Mesendoderm (in vitro differentiated cells): ENCODE measurements at regions not wholly inside any gene's neighbourhood (a gene's known extent, or its start where the extent isn't known, plus 50 kb on each side); places are given as distances from the start of the nearest gene placed in this dataset.
A peak's percentile ranks its signal among the peaks of the same experiment; 100 is the strongest.
"Not testable (repeated sequence)": the region's sequence is repeated elsewhere in the genome, so short reads cannot be mapped to it uniquely, and the experiment has no call there.

Experiments used
- DNase-seq: peaks from one replicate; pipeline ENCODE4 v3.0.0; 2013
- H2AK5ac ChIP-seq: 2 replicates; pipeline ENCODE4 v1.6.1; 2013; ENCODE audit warnings: low read length, inconsistent platforms
- H2BK120ac ChIP-seq: 2 replicates; pipeline ENCODE4 v1.6.1; 2013; ENCODE audit warnings: low read depth, mild to moderate bottlenecking, low read length, moderate library complexity, mixed read lengths
- H2BK15ac ChIP-seq: replicated peaks from 2 replicates; pipeline ENCODE4 v1.6.1; 2013; ENCODE audit warnings: low read depth, mild to moderate bottlenecking, moderate library complexity
- H2BK5ac ChIP-seq: 2 replicates; pipeline ENCODE4 v1.6.1; 2013; ENCODE audit warnings: low read length, inconsistent platforms
- H3K18ac ChIP-seq: 2 replicates; pipeline ENCODE4 v1.6.1; 2013; ENCODE audit warnings: mild to moderate bottlenecking, low read length, mixed read lengths
- H3K23ac ChIP-seq: one replicate; pipeline ENCODE4 v1.6.1; 2013; ENCODE audit warnings: low read length
- H3K27ac ChIP-seq: 2 replicates; pipeline ENCODE4 v1.5.1; 2013; ENCODE audit warnings: low read depth, mild to moderate bottlenecking, inconsistent platforms, low read length, moderate library complexity
- H3K27me3 ChIP-seq: 2 replicates; pipeline ENCODE4 v1.6.1; 2013; ENCODE audit warnings: low read length, control low read depth, mild to moderate bottlenecking, inconsistent platforms; ENCODE audit not compliant: insufficient read depth, poor library complexity
- H3K36me3 ChIP-seq: 2 replicates; pipeline ENCODE4 v1.6.1; 2013; ENCODE audit warnings: low read length, inconsistent platforms; ENCODE audit not compliant: control insufficient read depth, insufficient read depth
- H3K4ac ChIP-seq: one replicate; pipeline ENCODE4 v1.6.1; 2013; ENCODE audit warnings: low read depth, mild to moderate bottlenecking, low read length, moderate library complexity
- H3K4me1 ChIP-seq: 2 replicates; pipeline ENCODE4 v1.6.1; 2013; ENCODE audit warnings: low read depth, low read length, inconsistent platforms; ENCODE audit not compliant: control insufficient read depth
- H3K4me2 ChIP-seq: 2 replicates; pipeline ENCODE4 v1.6.1; 2013; ENCODE audit warnings: low read length
- H3K4me3 ChIP-seq: 2 replicates; pipeline ENCODE4 v1.5.1; 2013; ENCODE audit warnings: mild to moderate bottlenecking, low read length
- H3K56ac ChIP-seq: one replicate; pipeline ENCODE4 v1.6.1; 2013; ENCODE audit warnings: low read length
- H3K79me1 ChIP-seq: 2 replicates; pipeline ENCODE4 v1.6.1; 2013; ENCODE audit warnings: low read length, inconsistent platforms
- H3K79me2 ChIP-seq: 2 replicates; pipeline ENCODE4 v1.6.1; 2013; ENCODE audit warnings: mild to moderate bottlenecking, low read length; ENCODE audit not compliant: control insufficient read depth, insufficient read depth
- H3K9ac ChIP-seq: 2 replicates; pipeline ENCODE4 v1.6.1; 2013; ENCODE audit warnings: low read length, inconsistent platforms
- H4K5ac ChIP-seq: one replicate; pipeline ENCODE4 v1.6.1; 2013; ENCODE audit warnings: low read length
- H4K8ac ChIP-seq: one replicate; pipeline ENCODE4 v1.6.1; 2013; ENCODE audit warnings: low read depth, mild to moderate bottlenecking, control low read depth, low read length, moderate library complexity
- WGBS: extraction: QIAGEN DNeasy Blood & Tissue Kit; methylation state at CpG from one replicate; pipeline ENCODE4 v1.1.7; 2013; ENCODE audit warnings: low lambda C conversion rate, missing lambda C conversion rate; ENCODE audit not compliant: insufficient coverage; ENCODE audit errors: extremely low coverage; 5-methylcytosine and 5-hydroxymethylcytosine counted together

- Histone ChIP-seq H3K27ac (no peak overlapping the region), H2BK120ac (no peak overlapping the region), H3K27me3 (no peaks in the 10 kb centered on the region), H2BK15ac (no peak overlapping the region), H3K4me2 (no peak overlapping the region), H3K36me3 (no peaks in the 10 kb centered on the region), H3K79me1 (no peaks in the 10 kb centered on the region), H4K8ac (no peak overlapping the region), H2AK5ac (no peak overlapping the region), H4K5ac (no peak overlapping the region), H3K4me3 (no peak overlapping the region), H2BK5ac (no peak overlapping the region), H3K18ac (no peak overlapping the region), H3K4ac (no peak overlapping the region), H3K56ac (no peak overlapping the region), H3K79me2 (no peaks in the 10 kb centered on the region), H3K4me1 (no peaks in the 10 kb centered on the region), H3K9ac (no peak overlapping the region), H3K23ac (no peak overlapping the region)
- no peak for DNase-seq
- no CpG with 5 or more reads among the region's 2 CpGs for WGBS
Measured at GRCh38 chr1:172724765-172725613, 66.1 kb downstream of the FASLG start.

- H3K27me3 ChIP-seq, result no peaks in the 10 kb centered on the region
- no CpG with 5 or more reads among the region's 2 CpGs for WGBS
- no peak overlapping the region for H3K9ac ChIP-seq
- no peak overlapping the region for H2BK15ac ChIP-seq
- no peak overlapping the region for H2BK120ac ChIP-seq
- no peak for DNase-seq
- H4K5ac ChIP-seq, result no peak overlapping the region
- no peak overlapping the region for H3K56ac ChIP-seq
- no peaks in the 10 kb centered on the region for H3K79me1 ChIP-seq
- H2AK5ac ChIP-seq, result no peak overlapping the region
- no peak overlapping the region for H3K18ac ChIP-seq
- H3K36me3 ChIP-seq, result no peaks in the 10 kb centered on the region
- H4K8ac ChIP-seq, result no peak overlapping the region
- H2BK5ac ChIP-seq, result no peak overlapping the region
- no peak overlapping the region for H3K27ac ChIP-seq
- no peak overlapping the region for H3K23ac ChIP-seq
- no peaks in the 10 kb centered on the region for H3K4me1 ChIP-seq
- H3K4ac ChIP-seq, result no peak overlapping the region
- H3K4me3 ChIP-seq, result no peak overlapping the region
- H3K79me2 ChIP-seq, result no peaks in the 10 kb centered on the region
- no peak overlapping the region for H3K4me2 ChIP-seq
Measured at GRCh38 chr1:172726740-172727139, 67.8 kb downstream of the FASLG start.

GRCh38 chr1:172727275-172727857 lies 68.5 kb downstream of the FASLG start:
- no peaks in the 10 kb centered on the region for H3K27me3 ChIP-seq
- no CpG with 5 or more reads among the region's 7 CpGs for WGBS

GRCh38 chr1:172727956-172728603 lies 69.2 kb downstream of the FASLG start:
- DNase-seq, result peak; percentile 92
- no CpG with 5 or more reads among the region's 1 CpG for WGBS
- H3K4me1 ChIP-seq, result no peaks in the 10 kb centered on the region

More at GRCh38 chr1:172727275-172727857, 68.5 kb downstream of the FASLG start:
- no peak overlapping the region for H3K56ac ChIP-seq
- H4K8ac ChIP-seq, result no peak overlapping the region
- no peaks in the 10 kb centered on the region for H3K79me1 ChIP-seq
- H3K79me2 ChIP-seq, result no peaks in the 10 kb centered on the region
- no peaks in the 10 kb centered on the region for H3K4me1 ChIP-seq
- H2BK15ac ChIP-seq, result no peak overlapping the region
- no peak overlapping the region for H3K18ac ChIP-seq
- no peak overlapping the region for H3K4me3 ChIP-seq
- no peaks in the 10 kb centered on the region for H3K36me3 ChIP-seq
- H2BK5ac ChIP-seq, result no peak overlapping the region
- no peak for DNase-seq
- no peak overlapping the region for H2AK5ac ChIP-seq
- no peak overlapping the region for H3K27ac ChIP-seq
- H3K4me2 ChIP-seq, result no peak overlapping the region
- no peak overlapping the region for H4K5ac ChIP-seq
- no peak overlapping the region for H3K9ac ChIP-seq
- no peak overlapping the region for H3K4ac ChIP-seq
- H2BK120ac ChIP-seq, result no peak overlapping the region
- H3K23ac ChIP-seq, result no peak overlapping the region

GRCh38 chr1:172728705-172729104 lies 69.8 kb downstream of the FASLG start:
- not testable (repeated sequence) for H3K27me3 ChIP-seq, H2BK15ac ChIP-seq, H2AK5ac ChIP-seq, H3K4me1 ChIP-seq, H3K56ac ChIP-seq, H2BK5ac ChIP-seq, H3K18ac ChIP-seq, H4K5ac ChIP-seq, H3K4me3 ChIP-seq, H3K23ac ChIP-seq, H3K4ac ChIP-seq, H3K4me2 ChIP-seq, H3K9ac ChIP-seq, H3K79me1 ChIP-seq, H3K36me3 ChIP-seq, H3K79me2 ChIP-seq, H2BK120ac ChIP-seq, DNase-seq, H3K27ac ChIP-seq
- WGBS, result no CpG with 5 or more reads among the region's 1 CpG
- peak overlapping the region; percentile 17 for H4K8ac ChIP-seq

More at GRCh38 chr1:172727956-172728603, 69.2 kb downstream of the FASLG start:
- Histone ChIP-seq H3K9ac (no peak overlapping the region), H4K5ac (peak overlapping the region; percentile 49), H3K4me2 (no peak overlapping the region), H3K56ac (no peak overlapping the region), H2BK5ac (no peak overlapping the region), H3K79me2 (no peaks in the 10 kb centered on the region), H2BK15ac (no peak overlapping the region), H3K4me3 (no peak overlapping the region), H3K79me1 (no peaks in the 10 kb centered on the region), H3K4ac (no peak overlapping the region), H3K23ac (no peak overlapping the region), H3K27ac (no peak overlapping the region), H2BK120ac (no peak overlapping the region), H4K8ac (peak overlapping the region; percentile 17), H3K27me3 (no peaks in the 10 kb centered on the region), H3K36me3 (no peaks in the 10 kb centered on the region), H3K18ac (no peak overlapping the region), H2AK5ac (no peak overlapping the region)
